NCI-H146 treated with DMSO at 0.1 percent for 48 hours (cell line): ENCODE measurements at regions not wholly inside any gene's neighbourhood (a gene's known extent, or its start where the extent isn't known, plus 50 kb on each side); places are given as distances from the start of the nearest gene placed in this dataset.
"Not testable (repeated sequence)": the region's sequence is repeated elsewhere in the genome, so short reads cannot be mapped to it uniquely, and the experiment has no call there.

Experiments
- DNase-seq: peaks from one replicate; lab custom pipeline; 2025; ENCODE audit not compliant: unreplicated experiment; lab: John Stamatoyannopoulos, UW

DNA sequence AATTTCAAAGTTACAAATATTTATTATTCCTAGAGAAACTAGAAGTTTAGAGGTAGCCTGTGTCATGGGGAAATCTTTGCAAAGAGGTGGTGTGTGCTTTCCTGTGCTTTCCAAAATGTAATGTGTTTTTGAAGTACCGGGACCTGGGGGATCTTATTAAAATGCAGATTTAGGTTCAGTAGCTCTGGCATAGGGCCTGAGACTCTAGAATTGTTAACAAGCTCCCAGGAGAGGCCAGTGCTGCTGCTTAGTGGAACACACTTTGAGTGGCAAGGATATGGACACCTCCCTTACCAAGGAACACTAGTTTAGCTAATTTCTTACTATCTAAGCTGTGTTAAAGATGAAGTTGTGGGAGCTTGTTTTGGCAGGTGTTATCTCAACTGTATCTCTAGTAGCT lies 428.9 kb downstream of the VGLL3 start:
- DNase-seq = no peak

DNA sequence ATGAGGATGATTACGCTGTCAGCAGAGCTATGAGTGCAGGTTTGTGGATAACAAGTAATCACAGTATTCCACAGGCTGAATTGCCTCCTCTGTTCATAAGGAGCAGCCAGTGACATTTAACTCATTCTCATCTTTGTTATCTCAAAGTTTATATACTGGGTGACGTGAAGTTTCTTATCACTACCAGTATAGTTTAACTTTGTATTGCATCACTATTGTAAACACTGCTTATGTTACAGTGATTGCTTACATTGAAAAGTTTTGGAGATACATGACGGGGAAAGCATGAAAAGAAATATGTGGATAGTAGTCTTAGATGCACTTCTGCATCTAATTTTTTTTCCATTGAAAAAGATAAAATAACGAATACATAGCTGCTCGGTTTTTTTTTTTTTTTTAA lies 429.7 kb downstream of the VGLL3 start:
- DNase-seq = no peak

DNA sequence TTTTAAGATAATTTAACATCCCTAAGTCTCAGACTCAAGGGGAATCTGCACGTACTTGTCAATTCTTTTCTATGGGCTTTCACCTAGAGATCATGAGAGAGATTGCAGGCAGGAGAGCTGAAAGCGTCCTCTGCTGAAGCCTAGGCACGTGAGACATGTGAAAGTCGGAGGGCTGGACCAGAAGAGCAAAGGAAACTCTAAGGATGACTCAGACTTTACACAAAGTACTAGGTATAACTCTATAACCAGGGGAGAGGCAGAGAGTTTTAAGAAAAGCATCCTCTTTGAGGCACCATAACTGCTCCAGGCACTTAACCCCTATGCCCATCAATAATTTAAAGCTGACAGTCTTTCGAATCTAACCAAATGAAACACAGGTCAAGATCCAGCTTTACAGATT lies 436.6 kb downstream of the VGLL3 start:
- DNase-seq = no peak

DNA sequence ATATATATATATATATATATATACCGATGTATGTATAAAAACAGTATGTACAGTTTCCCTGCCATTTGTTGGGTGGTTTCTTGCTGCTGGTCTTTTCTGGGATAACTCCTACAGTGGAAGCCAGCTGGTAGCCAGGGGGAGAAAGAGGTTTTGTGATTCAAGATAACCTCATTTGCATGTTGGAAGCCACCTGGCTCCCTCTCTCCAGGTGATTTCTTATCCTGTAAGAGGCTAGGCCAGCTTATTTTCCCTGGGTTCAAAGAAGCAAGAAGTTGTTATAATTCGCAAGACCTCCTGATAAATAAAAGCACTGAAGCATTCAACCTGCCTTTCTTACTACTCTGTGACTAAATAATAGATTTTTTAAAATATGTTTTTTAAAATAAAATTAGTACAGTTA lies 443.3 kb downstream of the VGLL3 start:
- no peak for DNase-seq

DNA sequence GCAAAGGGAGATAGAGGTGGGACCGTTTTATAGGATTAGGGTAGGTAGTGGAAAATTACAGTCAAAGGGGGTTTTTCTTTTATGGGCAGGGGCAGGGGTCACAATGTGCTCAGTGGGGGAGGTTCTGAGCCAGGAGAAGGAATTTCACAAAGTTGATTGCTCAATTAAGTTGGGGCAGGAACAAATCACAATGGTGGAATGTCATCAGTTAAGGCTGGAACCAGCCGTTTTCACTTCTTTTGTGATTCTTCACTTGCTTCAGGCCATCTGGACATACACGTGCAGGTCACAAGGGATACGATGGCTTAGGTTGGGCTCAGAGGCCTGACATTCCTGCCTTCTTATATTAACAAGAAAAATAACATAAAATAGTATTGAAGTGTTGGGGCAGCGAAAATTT lies 453.8 kb downstream of the VGLL3 start:
- no peak for DNase-seq

DNA sequence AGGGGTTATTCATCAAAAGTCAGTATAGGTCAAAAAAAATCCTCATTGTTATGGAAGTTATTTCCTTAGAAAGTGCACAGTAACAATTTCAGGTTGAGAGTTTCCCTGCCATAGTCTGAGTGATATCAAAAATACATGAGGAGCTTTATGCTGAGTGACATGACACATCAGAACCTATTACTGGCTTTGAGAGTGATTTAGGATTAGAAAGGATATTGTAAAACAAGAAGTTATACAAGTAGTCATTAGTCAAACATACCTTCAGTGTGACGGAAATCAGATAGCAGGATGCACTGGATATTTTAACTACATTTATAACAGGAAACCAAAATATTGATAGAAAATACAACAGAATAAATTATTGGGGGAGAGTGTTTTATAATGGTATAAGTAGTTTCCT lies 471.1 kb downstream of the VGLL3 start:
- no peak for DNase-seq

DNA sequence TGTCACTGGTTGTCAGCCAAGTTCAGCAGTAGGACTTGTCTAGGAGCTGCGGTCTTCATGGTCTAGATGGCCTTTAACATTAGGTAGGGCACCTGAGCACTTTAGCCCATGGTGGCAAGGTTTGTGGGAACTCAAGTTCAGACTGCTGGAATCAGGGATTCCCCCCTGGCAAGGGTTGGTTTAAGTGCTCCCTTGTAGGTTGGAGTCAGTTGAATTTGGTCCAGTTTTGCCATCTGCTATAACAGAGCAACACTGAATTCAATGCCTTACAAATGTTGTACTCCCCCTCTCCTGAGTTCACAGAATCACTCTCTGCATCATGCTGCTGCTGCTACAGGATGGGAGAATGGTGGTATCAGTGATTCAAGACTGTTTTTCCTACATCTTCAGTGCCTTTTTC lies 509.3 kb downstream of the VGLL3 start:
- no peak for DNase-seq

DNA sequence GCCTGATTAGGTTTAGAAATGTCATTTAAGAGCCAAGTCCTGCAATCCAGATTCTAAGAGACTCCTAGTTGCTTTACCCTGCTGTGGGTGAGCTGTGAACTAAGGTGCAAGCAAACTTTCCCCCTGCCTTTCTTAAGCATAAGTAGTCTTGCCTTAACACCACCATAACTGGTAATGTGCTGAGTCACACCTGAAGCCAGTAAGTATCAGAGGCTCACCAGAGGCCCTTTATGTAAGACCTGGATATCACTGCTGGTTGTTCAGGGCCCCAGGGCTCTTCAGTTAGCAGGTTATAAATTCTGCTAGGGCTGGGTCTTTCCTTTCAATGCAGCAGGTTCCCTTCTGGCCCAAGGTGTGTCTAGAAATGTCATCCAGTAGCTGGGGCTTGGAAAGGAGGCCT lies 509.9 kb downstream of the VGLL3 start:
- DNase-seq = no peak

DNA sequence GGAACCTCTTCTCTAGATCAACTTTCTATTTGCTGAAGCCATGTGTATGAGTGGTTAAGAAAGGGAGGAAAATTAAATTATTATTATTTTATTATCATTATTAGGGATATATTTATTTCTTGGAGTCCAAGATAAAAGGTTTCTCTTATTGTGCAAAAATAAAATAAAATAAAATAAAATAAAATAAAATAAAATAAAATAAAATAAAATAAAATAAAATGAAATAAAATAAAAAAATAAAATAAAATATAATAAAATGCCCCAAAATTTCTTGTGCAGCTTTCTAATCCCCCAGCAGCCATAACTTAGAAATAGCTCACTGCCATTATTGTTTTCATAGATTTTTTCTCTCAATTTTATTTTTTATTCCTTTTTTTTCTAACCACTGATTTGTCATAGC lies 526.8 kb downstream of the VGLL3 start:
- DNase-seq = no peak

DNA sequence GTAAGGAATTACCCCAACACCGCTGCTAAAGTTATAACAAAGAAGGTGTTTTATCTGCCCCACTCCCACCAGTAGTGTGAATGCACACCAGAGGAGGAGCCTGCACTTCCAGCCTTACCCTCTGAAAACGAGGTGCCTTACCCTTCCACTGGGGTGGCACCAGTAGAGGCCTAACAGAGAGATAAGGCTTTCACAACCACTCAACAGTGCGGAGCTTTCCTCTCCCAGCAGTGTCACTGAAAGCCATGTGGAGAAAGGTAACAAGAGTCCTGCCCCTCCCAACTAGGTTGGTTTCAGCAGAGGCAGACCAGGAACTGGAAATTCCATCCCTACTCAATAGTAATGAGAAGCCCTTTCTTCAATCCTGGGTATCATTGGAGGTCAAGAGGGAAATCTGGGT lies 539.2 kb downstream of the VGLL3 start:
- no peak for DNase-seq

DNA sequence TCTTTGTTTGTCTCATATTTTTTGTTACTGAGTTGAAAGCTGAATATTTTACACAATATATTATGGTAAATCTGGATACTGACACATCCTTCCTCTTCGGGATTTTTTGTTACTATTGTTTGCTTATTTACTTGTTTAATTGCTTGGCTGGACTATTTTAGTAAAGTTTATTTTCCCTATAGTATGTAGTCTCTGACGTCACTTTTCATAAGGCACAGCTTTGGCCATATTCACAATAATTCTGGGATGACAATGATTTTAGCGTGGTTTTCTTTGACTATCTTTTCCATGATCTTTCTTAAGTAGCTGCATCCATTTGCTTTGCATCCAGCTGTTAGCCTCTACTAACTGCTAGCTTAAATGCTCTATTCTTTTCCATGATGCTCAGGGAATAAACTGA lies 552.4 kb downstream of the VGLL3 start:
- DNase-seq = no peak

DNA sequence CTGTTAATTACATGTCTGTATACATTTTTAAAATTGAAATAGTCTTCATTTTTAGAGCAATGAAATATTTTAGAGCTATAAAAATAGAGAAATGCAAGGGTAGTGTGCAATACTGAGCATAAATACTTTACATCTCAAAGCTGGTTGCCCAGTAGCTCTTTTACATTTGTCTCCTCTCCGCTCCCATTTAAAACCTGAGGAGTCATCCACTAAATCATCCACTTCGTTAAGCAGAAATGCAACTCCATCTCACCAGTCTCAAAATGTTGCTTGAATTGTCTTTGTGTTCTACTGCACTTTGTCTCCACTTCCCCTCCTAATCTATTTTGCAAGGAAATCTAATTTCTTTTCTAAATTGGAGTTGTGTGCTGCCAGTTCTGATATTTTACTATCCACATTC lies 563.6 kb downstream of the VGLL3 start:
- DNase-seq = no peak

DNA sequence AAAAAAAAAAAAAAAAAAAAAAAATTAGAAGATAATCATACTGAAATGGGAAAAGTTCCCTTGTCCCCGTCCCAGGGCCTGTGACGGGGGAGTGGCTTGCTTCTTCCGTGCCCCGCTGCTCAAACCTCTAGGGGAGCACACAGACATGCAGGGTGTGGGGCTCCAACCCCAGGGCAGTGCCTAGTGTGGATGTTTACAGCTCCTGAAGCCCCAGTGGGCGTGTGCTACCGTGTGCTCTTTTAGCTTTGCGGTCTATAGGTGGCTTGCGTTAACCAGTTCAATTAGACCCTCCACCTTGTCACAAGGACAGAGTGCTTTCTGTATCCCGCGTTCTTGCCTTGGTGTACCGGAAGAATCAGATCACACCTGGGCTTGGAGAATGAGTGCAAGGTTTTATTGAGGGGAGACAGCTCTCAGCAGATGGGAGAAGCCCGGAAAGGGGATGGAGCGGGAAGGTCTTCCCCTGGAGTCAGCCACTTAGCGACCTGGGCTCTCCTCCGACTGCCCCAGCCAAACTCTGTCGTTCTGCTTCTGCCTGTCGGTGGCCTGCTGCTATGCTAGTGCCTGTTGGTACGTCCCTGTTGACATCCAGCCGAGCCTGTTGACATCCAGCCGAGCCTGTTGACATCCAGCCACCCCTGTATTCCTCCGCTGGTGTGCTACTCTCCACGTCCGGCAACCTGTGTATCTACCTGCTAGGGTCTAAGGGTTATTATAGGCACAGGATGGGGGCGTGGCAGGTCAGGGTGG lies 569.8 kb downstream of the VGLL3 start:
- DNase-seq = peak; percentile 60

DNA sequence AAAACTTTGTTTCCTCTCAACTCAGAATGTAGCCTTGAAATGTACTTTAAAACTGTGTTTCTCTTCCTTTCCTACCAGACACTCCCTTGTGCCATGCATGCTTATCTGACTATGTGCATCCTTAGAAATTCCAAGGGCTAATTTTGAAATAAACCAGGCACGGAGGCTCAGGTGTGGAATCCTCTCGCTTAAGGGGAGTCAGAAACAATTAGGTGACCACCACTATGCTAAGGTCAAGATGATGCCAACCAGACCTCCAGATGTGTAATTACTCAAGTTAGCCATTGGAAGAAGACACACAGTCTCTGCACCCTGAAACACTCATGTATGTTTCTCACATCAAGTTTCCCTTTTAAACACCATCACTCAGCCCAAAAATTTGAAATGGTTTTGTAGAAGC lies 572.1 kb downstream of the VGLL3 start:
- no peak for DNase-seq

DNA sequence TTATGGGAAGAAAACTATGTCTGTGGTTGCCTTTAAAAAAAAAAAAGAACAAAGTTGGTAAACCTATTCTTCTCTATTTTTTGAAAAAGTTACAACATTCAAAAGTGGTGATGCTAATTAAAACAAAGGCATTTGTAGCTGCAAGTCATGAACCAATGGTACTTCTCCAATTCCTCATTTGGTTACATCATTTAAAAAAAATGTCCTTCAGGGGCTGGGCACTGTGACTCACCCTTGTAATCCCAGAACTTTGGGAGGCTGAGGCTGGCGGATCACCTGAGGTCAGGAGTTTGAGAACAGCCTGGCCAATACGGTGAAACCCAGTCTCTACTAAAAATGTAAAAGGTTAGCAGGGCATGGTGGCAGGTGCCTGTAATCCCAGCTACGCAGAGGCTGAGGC lies 574.6 kb downstream of the VGLL3 start:
- DNase-seq = no peak

DNA sequence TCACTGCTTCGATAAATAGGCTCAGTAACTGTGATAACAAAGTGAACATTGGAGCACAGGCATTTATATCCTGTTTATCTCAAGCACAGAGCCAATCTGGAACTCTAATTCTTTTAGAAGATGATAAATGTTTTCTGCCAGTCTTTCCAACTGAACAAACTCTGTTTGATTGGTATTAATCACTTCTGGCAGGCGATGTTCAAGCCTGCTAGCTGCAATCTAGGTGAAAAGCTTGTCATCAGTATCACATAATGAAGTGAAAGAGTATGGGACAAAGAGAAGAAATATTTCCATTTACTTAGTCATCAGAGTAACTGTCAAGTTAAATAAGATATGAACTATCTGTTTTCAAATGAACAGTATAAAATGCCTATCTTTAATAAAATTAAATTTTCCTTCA lies 577.3 kb downstream of the VGLL3 start:
- DNase-seq = no peak

DNA sequence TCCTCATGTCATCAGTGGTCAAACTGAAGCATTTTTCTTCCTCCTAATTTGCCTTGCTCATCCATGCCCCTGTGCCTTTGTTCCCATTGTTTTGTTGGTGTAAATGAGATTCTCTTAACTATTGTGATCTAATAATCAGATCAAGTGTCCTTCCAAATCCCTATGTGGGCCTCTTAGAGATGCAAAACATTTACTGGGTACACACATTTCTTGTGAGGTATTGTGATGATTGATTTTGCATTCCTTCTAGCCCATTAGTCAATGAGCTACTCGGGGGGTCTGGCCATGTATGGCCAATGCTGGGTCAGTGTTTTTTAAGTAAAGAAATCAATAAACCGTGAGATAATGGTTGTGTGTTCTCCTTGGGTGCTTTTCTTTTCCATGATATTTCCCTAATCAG lies 580.4 kb downstream of the VGLL3 start:
- peak; percentile 52 for DNase-seq

DNA sequence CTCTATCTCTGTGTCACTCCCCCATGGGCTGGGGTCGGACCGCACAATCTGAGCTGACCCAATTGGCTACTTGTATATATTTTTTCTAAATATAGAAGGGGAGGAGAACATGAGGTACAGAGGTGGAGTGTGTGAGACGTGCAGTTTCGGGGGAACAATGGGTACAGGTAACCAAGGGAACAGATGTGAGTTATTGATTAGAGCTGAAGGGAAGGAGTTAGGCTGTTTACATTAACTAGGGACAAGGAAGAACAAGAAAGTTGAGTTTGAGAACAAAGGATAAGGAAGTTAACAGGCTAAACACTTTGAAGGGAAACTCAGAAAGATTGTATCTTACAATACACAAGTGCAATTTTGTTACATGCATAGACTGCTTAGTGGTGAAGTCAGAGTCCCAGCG lies 601.2 kb downstream of the VGLL3 start:
- not testable (repeated sequence) for DNase-seq

DNA sequence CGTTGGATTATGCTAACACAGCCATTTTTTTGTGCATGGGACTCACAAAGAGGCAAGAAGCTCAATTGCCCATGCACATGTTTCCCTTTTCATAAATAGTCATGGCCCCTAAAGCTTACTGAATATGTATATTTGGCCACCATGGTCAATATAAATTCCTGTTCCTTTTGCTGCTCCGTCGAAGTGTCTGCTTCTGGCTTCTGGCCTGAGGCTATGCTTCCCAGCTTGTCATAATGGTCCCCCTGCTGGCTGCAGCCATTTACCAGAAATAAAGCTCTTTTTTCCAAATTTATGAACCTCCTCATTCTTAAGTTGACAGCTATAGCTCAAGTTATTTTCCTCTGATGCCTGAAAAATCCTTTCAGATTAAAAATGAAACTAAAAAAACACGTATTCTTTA lies 602.1 kb downstream of the VGLL3 start:
- peak; percentile 21 for DNase-seq

DNA sequence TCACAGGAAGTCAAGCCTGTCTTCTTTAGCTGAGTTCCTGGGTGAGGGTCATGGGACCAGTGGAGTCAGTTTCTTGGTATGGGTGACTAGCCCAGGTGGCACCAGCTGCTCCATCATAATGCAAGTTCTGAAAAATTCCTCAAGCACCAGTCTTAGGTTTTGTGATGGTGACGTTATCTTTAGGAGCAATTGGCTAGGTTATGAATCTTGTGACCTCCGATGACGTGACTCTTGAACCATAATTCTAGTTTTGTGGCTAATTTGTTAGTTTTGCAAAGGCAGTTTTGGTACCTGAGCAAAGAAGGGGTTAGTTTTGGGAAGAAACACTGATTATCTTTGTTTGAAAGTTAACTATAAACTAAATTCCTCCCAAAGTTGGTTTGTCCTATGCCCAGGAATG lies 608.4 kb downstream of the VGLL3 start:
- DNase-seq = no peak

DNA sequence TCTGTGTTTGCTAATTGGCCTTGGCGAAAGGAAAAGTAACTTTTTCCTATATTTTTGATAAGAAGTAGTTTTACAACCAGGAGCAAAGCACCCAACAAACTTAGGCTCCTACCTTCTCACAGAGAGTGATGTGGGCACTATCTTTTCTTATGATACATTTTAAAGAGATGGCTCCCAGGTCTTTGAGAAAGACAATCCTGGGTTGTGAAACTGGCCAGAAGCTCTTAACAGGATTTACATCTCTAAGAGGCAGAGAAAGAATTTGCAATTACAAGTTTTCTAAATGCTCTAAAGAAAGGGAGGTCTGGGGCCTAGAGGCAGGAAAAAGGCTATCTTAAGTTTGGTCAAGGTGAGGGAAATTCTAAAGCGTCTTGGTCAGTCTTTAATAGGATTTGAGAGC lies 609.7 kb downstream of the VGLL3 start:
- no peak for DNase-seq

DNA sequence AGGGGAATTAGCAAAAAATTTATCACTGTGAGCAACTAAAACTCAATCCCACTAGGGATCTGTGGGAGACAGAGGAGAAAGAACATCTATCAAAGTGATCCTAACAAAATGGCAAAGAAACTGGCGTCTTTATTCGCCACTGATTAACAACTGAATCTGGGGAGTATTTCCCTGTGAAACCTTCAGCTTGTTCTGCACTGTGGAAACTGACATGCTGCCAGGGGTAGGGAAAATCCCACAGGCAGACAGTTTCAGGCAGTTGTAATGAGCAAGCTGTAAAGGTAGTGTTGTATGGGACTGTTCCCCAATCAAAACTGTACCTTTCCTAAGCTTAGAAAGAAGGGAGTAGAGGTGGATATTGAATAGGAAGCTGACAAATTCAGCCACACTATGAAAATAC lies 611.7 kb downstream of the VGLL3 start:
- DNase-seq = no peak

DNA sequence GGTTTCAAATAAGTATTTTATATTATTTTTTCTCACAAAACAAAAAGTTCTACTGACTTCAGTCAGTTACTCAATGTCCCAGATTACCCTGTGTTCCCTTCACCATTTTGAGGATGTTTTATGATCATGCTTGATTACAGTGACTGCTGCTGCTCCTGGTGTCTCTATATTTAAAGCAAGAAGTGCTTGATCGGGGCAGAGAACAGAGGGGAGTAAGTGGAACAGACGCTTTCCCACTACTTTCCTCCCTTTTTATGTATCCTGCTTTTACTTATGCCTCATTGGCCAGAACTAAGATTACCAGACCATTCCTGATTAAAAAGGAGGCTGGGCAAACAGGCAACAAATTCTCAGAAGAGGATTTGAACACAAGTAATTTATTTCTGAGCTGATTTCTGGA lies 612.1 kb downstream of the VGLL3 start:
- no peak for DNase-seq

DNA sequence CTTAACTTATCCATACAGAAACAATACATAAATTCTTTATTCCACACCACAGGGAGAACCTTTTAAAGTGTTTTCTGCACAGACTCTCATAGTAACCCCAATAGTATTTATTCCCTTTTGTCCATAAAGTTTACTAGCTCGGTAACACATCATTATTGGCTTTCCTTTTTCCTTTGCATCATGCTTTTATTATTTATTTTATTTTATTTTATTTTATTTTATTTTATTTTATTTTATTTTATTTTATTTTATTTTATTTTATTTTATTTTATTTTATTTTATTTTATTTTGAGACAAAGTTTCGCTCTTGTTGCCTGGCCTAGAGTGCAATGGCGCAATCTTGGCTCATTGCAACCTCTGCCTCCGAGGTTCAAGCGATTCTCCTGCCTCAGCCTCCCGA lies 655.4 kb downstream of the VGLL3 start:
- DNase-seq = not testable (repeated sequence)
